ENCODE measurements at regions not wholly inside any gene's neighbourhood (a gene's known extent, or its start where the extent isn't known, plus 50 kb on each side); places are given as distances from the start of the nearest gene placed in this dataset.

GRCh38 chr15:47383102-47383501 lies 334.2 kb upstream of the SEMA6D start:
- H3K27ac ChIP-seq (ENCODE audit: low read depth, low read length, poor library complexity, severe bottlenecking) = no peak overlapping the region
- H3K36me3 ChIP-seq (ENCODE audit: insufficient read depth, low read length, poor library complexity, severe bottlenecking) = no peaks in the 10 kb centered on the region
- H3K4me1 ChIP-seq (ENCODE audit: insufficient read depth, low read length, poor library complexity, severe bottlenecking) = peaks cover 15% of the 10 kb centered on the region
- TF ChIP-seq CTCF (conservative IDR thresholded peaks at IDR 0.05; ENCODE audit: low read depth, low read length) (no peak), EZH2 (IDR thresholded peaks at IDR 0.05; ENCODE audit: borderline replicate concordance, low read depth, low read length, poor library complexity, severe bottlenecking) (no peak)
- H3K27me3 ChIP-seq (replicated peaks; ENCODE audit: insufficient read depth, low read depth, low read length, poor library complexity) = no peaks in the 10 kb centered on the region
- POLR2A ChIA-PET (ENCODE audit: low non-redundant PET) = no interaction called here
- no peak overlapping the region for H3K4me3 ChIP-seq (ENCODE audit: low read depth, low read length, poor library complexity, severe bottlenecking)
- DNase-seq (ENCODE audit: low spot score) = no peak
- CTCF ChIA-PET = no interaction called here
- intact Hi-C loops (cut with micrococcal nuclease; ENCODE audit: unreplicated experiment) = no loop called here
- H3K9me3 ChIP-seq (ENCODE audit: low read depth, low read length, poor library complexity, severe bottlenecking) = no peaks in the 10 kb centered on the region
- BruUV-seq (replicated peaks) = no TSS peak

- DNase-seq (ENCODE audit: low spot score) = no peak
- Histone ChIP-seq H3K4me3 (ENCODE audit: low read depth, low read length, poor library complexity, severe bottlenecking) (no peak overlapping the region), H3K27ac (ENCODE audit: low read depth, low read length, poor library complexity, severe bottlenecking) (peak overlapping the region; percentile 15), H3K4me1 (ENCODE audit: insufficient read depth, low read length, poor library complexity, severe bottlenecking) (peaks cover 15% of the 10 kb centered on the region), H3K9me3 (ENCODE audit: low read depth, low read length, poor library complexity, severe bottlenecking) (no peaks in the 10 kb centered on the region), H3K36me3 (ENCODE audit: insufficient read depth, low read length, poor library complexity, severe bottlenecking) (no peaks in the 10 kb centered on the region), H3K27me3 (replicated peaks; ENCODE audit: insufficient read depth, low read depth, low read length, poor library complexity) (no peaks in the 10 kb centered on the region)
- no TSS peak for BruUV-seq (replicated peaks)
- ChIA-PET POLR2A (ENCODE audit: low non-redundant PET) (interaction anchor here (0.6 kb wide), 1 partner anchor 559 kb away, joined by 3 read pairs; no protein-coding TSS in a partner anchor), CTCF (no interaction called here)
- intact Hi-C loops (cut with micrococcal nuclease; ENCODE audit: unreplicated experiment) = no loop called here
- TF ChIP-seq EZH2 (IDR thresholded peaks at IDR 0.05; ENCODE audit: borderline replicate concordance, low read depth, low read length, poor library complexity, severe bottlenecking) (no peak), CTCF (conservative IDR thresholded peaks at IDR 0.05; ENCODE audit: low read depth, low read length) (no peak)
Measured at GRCh38 chr15:47383801-47384200, 333.5 kb upstream of the SEMA6D start.

GRCh38 chr15:47384341-47384740 lies 333.0 kb upstream of the SEMA6D start:
- TF ChIP-seq CTCF (conservative IDR thresholded peaks at IDR 0.05; ENCODE audit: low read depth, low read length) (no peak), EZH2 (IDR thresholded peaks at IDR 0.05; ENCODE audit: borderline replicate concordance, low read depth, low read length, poor library complexity, severe bottlenecking) (no peak)
- H3K36me3 ChIP-seq (ENCODE audit: insufficient read depth, low read length, poor library complexity, severe bottlenecking) = no peaks in the 10 kb centered on the region
- CTCF ChIA-PET = interaction anchor here (0.6 kb wide), 1 partner anchor 26 kb away, joined by 4 read pairs; no protein-coding TSS in a partner anchor
- no peaks in the 10 kb centered on the region for H3K27me3 ChIP-seq (replicated peaks; ENCODE audit: insufficient read depth, low read depth, low read length, poor library complexity)
- intact Hi-C loops (cut with micrococcal nuclease; ENCODE audit: unreplicated experiment) = no loop called here
- BruUV-seq (replicated peaks) = no TSS peak
- peak; percentile 81 for DNase-seq (ENCODE audit: low spot score)
- H3K27ac ChIP-seq (ENCODE audit: low read depth, low read length, poor library complexity, severe bottlenecking) = peak overlapping the region; percentile 15
- H3K9me3 ChIP-seq (ENCODE audit: low read depth, low read length, poor library complexity, severe bottlenecking) = no peaks in the 10 kb centered on the region
- POLR2A ChIA-PET (ENCODE audit: low non-redundant PET) = interaction anchor here (0.6 to 0.7 kb wide), 3 partner anchors 55 to 1304 kb away, joined by 3 to 14 read pairs (median 9); no protein-coding TSS in a partner anchor
- H3K4me3 ChIP-seq (ENCODE audit: low read depth, low read length, poor library complexity, severe bottlenecking) = no peak overlapping the region
- peaks cover 15% of the 10 kb centered on the region for H3K4me1 ChIP-seq (ENCODE audit: insufficient read depth, low read length, poor library complexity, severe bottlenecking)
